Duodenal mucosa (tissue), 2 donors: ENCODE measurements at regions not wholly inside any gene's neighbourhood (a gene's known extent, or its start where the extent isn't known, plus 50 kb on each side); places are given as distances from the start of the nearest gene placed in this dataset.

Experiments used
- H3K27ac ChIP-seq: one replicate; pipeline ENCODE4 v1.7.0; 2013; ENCODE audit warnings: low read depth, low read length
- H3K27me3 ChIP-seq, 2 donors: one replicate each; pipeline ENCODE4 v1.7.0; 2013; ENCODE audit warnings: low read length in 2 of 2, control low read depth in 1 of 2; ENCODE audit not compliant: insufficient read depth in 2 of 2, control insufficient read depth in 1 of 2
- H3K36me3 ChIP-seq, 2 donors: one replicate each; pipeline ENCODE4 v1.7.0; 2013; ENCODE audit warnings: low read length in 2 of 2, control low read depth in 1 of 2; ENCODE audit not compliant: insufficient read depth in 2 of 2, control insufficient read depth in 1 of 2
- H3K4me1 ChIP-seq, 2 donors: one replicate each; pipeline ENCODE4 v1.7.0; 2013; ENCODE audit warnings: low read length in 2 of 2, control low read depth in 1 of 2; ENCODE audit not compliant: insufficient read depth in 2 of 2, control insufficient read depth in 1 of 2
- H3K4me3 ChIP-seq, 2 donors: one replicate each; pipeline ENCODE4 v1.7.0; 2013; ENCODE audit warnings: low read length in 2 of 2, low read depth in 1 of 2
- H3K9ac ChIP-seq, 2 donors: one replicate each; pipeline ENCODE4 v1.7.0; 2013; ENCODE audit warnings: low read length in 2 of 2, low read depth in 1 of 2
- H3K9me3 ChIP-seq, 2 donors: one replicate each; pipeline ENCODE4 v1.7.0; 2013; ENCODE audit warnings: low read length in 2 of 2, control low read depth in 1 of 2; ENCODE audit not compliant: control insufficient read depth in 1 of 2

DNA sequence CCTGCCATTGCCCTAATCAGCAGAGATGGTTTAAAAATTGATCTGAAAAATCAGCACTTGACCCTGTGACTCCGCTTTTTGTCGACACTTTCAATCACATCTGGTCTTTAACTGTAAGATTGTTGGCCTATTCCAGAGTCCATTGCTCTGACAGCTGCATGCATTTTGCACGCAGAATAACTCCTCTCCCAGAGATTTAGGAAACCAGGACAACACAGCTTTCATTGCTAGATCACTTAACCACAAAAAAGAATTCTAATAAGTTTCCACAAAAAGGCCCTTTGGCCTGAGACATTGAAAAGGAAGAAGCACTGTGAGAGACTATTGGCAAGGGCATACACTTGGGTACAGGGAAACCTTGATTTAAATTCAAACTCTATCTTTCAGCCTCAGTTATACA, 373.1 kb downstream of the TGFB2 start:
- H3K9me3 ChIP-seq: no peaks in the 10 kb centered on the region
- H3K27me3 ChIP-seq: no peaks in the 10 kb centered on the region
- no peaks in the 10 kb centered on the region for H3K36me3 ChIP-seq
- no peaks in the 10 kb centered on the region for H3K4me1 ChIP-seq
- H3K9ac ChIP-seq: no peak overlapping the region
- H3K27ac ChIP-seq: no peak overlapping the region
- no peak overlapping the region for H3K4me3 ChIP-seq

DNA sequence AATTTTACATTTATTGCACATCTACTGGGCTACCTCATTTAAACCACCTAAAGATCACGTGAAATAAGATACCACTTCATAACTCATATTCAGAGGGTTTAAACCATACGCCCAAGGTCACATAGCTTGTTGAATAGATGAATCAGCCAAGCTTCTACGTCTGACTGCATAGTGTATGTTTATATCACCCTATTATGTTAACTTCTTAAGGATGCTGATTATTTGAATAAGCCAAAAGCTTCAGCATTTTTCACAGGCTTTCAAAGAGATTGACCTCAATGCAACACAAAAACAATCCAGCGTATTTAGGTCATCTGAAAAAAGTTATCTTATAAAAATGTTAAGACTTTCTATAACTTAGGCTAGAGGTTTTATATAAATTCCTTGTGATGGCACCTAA, 373.8 kb downstream of the TGFB2 start:
- Histone ChIP-seq H3K9ac (no peak overlapping the region), H3K9me3 (no peaks in the 10 kb centered on the region), H3K36me3 (no peaks in the 10 kb centered on the region), H3K4me1 (no peaks in the 10 kb centered on the region), H3K27ac (no peak overlapping the region), H3K4me3 (no peak overlapping the region), H3K27me3 (no peaks in the 10 kb centered on the region)

DNA sequence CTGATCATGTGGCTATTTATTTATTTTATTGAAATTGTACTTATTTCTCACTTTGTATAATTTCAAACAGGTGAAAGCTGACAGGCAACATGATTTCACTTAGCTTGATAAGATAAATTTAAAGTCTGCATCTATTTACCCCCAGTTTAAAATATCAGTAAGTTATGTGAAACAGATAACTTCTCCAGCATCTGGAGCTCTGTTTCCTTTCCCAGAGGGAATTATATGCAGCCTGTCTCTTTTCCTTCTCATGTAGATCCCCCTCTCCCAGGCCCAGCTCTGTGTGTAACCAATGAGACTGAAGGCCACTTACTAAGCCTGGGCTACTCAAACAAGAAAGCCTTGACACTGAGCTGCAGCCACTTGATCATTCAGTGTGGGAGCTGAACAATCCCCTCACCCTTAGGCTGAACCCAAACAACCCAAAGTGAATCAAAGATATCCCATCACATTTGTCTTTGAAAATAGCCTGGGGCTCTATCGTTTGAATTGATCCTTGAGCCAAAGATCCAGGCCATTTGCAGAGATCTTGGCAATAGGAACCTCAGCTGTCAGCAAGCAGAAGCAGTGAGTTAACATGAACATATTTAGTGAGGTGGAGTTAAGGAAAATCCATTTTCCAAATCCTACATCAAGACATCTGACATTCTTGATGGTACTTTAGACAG, 383.9 kb downstream of the TGFB2 start:
- Histone ChIP-seq H3K9ac (no peak overlapping the region), H3K36me3 (no peaks in the 10 kb centered on the region), H3K9me3 (no peaks in the 10 kb centered on the region), H3K4me3 (no peak overlapping the region), H3K27me3 (no peaks in the 10 kb centered on the region), H3K4me1 (no peaks in the 10 kb centered on the region), H3K27ac (no peak overlapping the region)

DNA sequence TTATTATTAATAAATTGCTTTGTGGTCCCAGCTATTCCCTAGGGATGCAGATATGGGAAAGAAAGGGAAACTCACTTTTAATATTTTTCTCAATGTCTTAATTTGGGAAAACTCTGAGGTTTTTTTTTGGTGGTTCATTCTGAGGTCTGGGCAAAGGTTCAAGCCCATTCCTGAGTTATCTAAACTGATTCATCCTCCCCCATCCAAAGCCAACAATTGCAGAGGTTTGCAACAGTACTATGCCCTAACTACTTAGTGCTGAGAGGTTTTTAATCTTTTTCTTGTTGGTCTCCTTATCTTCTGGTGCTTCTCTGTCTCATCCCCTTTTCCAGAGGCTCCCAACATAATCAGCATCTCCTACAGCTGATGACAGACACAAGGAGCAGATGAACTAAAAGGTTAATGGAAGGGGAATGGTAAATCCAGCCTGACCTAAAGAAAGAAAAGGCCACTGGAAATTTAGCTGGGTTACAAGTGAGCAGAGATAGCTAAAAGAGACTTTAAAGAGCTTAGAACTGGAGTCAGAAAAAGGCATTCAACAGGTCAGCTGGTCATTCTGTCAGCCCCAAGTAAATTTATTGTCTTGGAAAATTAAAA, 390.4 kb downstream of the TGFB2 start:
- H3K27ac ChIP-seq: no peak overlapping the region
- no peak overlapping the region for H3K9ac ChIP-seq
- no peaks in the 10 kb centered on the region for H3K27me3 ChIP-seq
- no peaks in the 10 kb centered on the region for H3K36me3 ChIP-seq
- no peak overlapping the region for H3K4me3 ChIP-seq
- no peaks in the 10 kb centered on the region for H3K9me3 ChIP-seq
- H3K4me1 ChIP-seq: no peaks in the 10 kb centered on the region

DNA sequence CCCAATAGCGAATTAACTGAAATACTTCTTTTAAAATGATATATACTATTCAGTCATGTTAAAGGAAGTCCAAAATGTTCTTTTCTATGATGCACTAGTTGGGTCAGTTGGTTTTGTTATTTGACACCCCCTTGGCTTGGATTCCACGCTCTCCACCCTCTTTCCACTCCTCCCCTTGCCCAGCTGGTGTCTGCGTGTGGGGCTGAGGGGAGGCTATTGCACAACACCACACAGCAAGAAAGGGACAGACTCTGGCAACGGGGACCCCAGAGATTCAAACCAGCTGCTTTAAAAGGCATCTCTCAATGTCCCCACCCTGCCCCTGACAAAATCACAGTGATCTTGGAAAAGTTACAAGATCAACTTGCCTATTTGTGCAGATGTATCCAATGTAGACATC, 394.3 kb downstream of the TGFB2 start:
- Histone ChIP-seq H3K4me3 (no peak overlapping the region), H3K27ac (no peak overlapping the region), H3K9ac (no peak overlapping the region), H3K27me3 (no peaks in the 10 kb centered on the region), H3K4me1 (no peaks in the 10 kb centered on the region), H3K36me3 (no peaks in the 10 kb centered on the region), H3K9me3 (no peaks in the 10 kb centered on the region)

DNA sequence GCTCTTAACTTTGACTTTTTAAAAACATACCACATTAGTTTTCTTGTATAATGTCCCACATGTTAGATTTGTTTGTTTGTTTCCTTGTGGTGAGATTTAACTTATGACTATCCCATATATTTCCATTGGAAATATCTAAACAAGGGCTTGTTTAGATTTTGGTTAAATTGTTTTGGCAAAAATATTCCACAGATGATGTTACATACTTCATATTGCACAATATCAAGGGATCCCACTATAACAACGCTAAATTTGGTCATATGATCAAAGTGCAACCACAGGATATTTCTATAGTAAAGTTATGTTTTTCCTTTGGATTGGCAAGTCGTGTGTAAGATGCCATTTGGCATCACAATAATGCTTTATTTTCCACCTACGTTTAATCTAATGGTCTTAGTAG, 396.7 kb downstream of the TGFB2 start:
- H3K9ac ChIP-seq: no peak overlapping the region
- H3K27ac ChIP-seq: no peak overlapping the region
- H3K27me3 ChIP-seq: no peaks in the 10 kb centered on the region
- H3K9me3 ChIP-seq: no peaks in the 10 kb centered on the region
- no peaks in the 10 kb centered on the region for H3K36me3 ChIP-seq
- no peak overlapping the region for H3K4me3 ChIP-seq
- H3K4me1 ChIP-seq: no peaks in the 10 kb centered on the region

DNA sequence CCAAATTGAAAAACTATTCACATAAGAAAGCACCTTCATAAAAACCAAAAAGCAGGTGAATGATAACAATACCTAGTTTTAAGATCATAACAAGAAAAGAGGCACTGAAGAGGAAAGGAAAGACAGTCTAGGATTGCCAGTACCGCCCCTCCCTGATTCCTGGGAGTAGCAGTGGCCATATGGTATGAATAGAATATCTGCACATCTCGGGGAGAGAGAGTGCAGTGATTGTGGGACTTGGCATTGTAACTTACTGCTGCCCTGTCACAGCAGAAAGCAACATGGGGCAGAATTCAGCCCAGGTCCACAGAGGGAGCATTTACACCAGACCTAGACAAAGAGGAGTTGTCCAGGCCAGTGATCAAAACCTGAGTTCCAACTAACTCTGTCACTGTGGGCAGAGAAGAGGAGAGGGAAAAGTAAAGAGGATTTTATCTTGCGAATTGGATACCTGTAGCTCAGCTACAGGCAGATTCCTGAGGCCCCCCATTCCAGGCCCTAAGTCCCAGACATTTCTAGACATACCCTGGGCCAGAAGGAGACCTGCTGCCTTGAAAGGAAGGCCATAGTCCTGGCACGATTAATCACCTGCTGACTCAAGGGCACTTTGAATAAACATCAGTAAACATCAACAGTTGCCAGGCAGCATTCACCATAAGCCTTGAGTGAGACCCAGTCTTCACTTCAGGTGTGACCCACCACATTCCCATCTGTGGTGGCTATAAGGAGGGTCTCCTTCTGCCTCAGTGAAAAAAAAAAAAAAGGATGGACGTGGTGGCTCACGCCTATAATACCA, 397.5 kb downstream of the TGFB2 start:
- Histone ChIP-seq H3K36me3 (no peaks in the 10 kb centered on the region), H3K4me1 (no peaks in the 10 kb centered on the region), H3K9me3 (no peaks in the 10 kb centered on the region), H3K27ac (no peak overlapping the region), H3K27me3 (no peaks in the 10 kb centered on the region), H3K9ac (no peak overlapping the region), H3K4me3 (no peak overlapping the region)

DNA sequence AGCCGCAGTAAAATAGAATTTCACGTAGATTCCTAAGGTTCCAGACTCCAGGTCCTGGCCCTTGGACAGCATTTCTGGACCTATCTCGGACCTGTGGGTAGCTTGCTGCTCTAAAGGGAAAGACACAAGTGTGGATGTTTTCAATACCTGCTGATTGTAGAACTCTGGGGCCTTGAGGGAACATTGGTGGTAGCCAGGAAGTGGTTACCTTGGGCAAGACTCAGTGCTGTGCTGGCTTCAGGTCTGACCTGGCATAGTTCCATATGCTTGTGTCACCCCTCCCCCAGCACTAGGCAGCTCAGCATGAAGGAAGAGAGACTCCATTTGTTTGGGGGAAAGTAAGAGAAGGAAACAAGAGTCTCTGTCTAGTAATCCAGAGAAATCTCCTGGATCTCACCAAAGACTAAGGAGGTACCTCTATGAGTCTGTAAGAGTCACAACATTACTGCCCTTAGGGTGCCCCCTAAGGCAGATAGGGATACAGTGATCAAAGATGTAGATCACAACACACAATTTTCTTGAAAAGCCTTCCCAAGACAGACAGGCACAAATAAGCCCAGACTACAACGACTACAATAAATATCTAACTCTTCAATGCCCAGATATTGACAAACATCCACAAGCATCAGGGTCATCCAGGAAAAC, 398.8 kb downstream of the TGFB2 start:
- Histone ChIP-seq H3K4me1 (no peaks in the 10 kb centered on the region), H3K9ac (no peak overlapping the region), H3K27ac (no peak overlapping the region), H3K36me3 (no peaks in the 10 kb centered on the region), H3K9me3 (no peaks in the 10 kb centered on the region), H3K27me3 (no peaks in the 10 kb centered on the region), H3K4me3 (no peak overlapping the region)

DNA sequence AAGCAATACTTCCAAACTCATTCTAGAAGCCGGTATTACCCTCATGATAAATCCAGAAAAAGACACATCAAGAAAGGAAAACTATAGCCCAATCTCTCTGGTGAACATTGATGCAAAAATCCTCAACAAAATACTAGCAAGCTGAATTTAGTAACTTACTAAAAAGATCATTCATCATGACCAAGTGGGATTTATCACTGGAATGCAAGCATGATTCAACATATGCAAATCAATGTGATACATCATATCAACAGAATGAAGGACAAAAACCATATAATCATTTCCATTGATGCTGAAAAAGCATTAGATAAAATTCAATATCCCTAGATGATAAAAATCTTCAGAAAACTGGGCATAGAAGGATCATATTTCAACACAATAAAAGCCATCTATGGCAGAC, 402.9 kb downstream of the TGFB2 start:
- H3K4me1 ChIP-seq: no peaks in the 10 kb centered on the region
- no peak overlapping the region for H3K4me3 ChIP-seq
- no peak overlapping the region for H3K9ac ChIP-seq
- no peaks in the 10 kb centered on the region for H3K9me3 ChIP-seq
- no peaks in the 10 kb centered on the region for H3K27me3 ChIP-seq
- no peaks in the 10 kb centered on the region for H3K36me3 ChIP-seq
- H3K27ac ChIP-seq: no peak overlapping the region
